Superior temporal gyrus (tissue), 1 donor: ENCODE measurements at regions not wholly inside any gene's neighbourhood (a gene's known extent, or its start where the extent isn't known, plus 50 kb on each side); places are given as distances from the start of the nearest gene placed in this dataset.
"Not testable (repeated sequence)": the region's sequence is repeated elsewhere in the genome, so short reads cannot be mapped to it uniquely, and the experiment has no call there.

ENCODE experiments used
- DNase-seq: peaks from one replicate; pipeline ENCODE4 v3.0.0-alpha.2; 2016; ENCODE audit errors: extremely low spot score

- no peak for DNase-seq
These were observed 1412.0 kb upstream of the ZEB2 start for GRCh38 chr2:145931781-145932395.

GRCh38 chr2:145930318-145930717, 1410.4 kb upstream of the ZEB2 start:
- no peak for DNase-seq

GRCh38 chr2:145927131-145927950, 1407.4 kb upstream of the ZEB2 start:
- DNase-seq = no peak

- no peak for DNase-seq
These were observed 1405.7 kb upstream of the ZEB2 start for GRCh38 chr2:145925591-145925990.

- no peak for DNase-seq
These were observed 1399.6 kb upstream of the ZEB2 start for GRCh38 chr2:145919477-145919876.

- DNase-seq = no peak
These were observed 1399.0 kb upstream of the ZEB2 start for GRCh38 chr2:145918951-145919350.

- no peak for DNase-seq
These were observed 1396.9 kb upstream of the ZEB2 start for GRCh38 chr2:145916799-145917198.

GRCh38 chr2:145914716-145915115, 1394.8 kb upstream of the ZEB2 start:
- DNase-seq = no peak

- no peak for DNase-seq
These were observed 1390.5 kb upstream of the ZEB2 start for GRCh38 chr2:145910416-145910815.

- no peak for DNase-seq
These were observed 1389.8 kb upstream of the ZEB2 start for GRCh38 chr2:145909766-145910165.

GRCh38 chr2:145909175-145909755, 1389.3 kb upstream of the ZEB2 start:
- no peak for DNase-seq

- DNase-seq = no peak
These were observed 1386.4 kb upstream of the ZEB2 start for GRCh38 chr2:145906354-145906753.

- no peak for DNase-seq
These were observed 1385.5 kb upstream of the ZEB2 start for GRCh38 chr2:145905371-145905770.

- no peak for DNase-seq
These were observed 1377.2 kb upstream of the ZEB2 start for GRCh38 chr2:145897151-145897550.

GRCh38 chr2:145887915-145888314, 1368.0 kb upstream of the ZEB2 start:
- DNase-seq = no peak

GRCh38 chr2:145880997-145881396, 1361.1 kb upstream of the ZEB2 start:
- DNase-seq = not testable (repeated sequence)

GRCh38 chr2:145875016-145875415, 1355.1 kb upstream of the ZEB2 start:
- no peak for DNase-seq

- DNase-seq = no peak
These were observed 1354.5 kb upstream of the ZEB2 start for GRCh38 chr2:145874466-145874865.

- no peak for DNase-seq
These were observed 1344.6 kb upstream of the ZEB2 start for GRCh38 chr2:145864501-145864900.

GRCh38 chr2:145861940-145862339, 1342.0 kb upstream of the ZEB2 start:
- no peak for DNase-seq

GRCh38 chr2:145860083-145860482, 1340.2 kb upstream of the ZEB2 start:
- no peak for DNase-seq

- no peak for DNase-seq
These were observed 1335.2 kb upstream of the ZEB2 start for GRCh38 chr2:145855142-145855541.
